PC-9 (cell line): ENCODE measurements at regions not wholly inside any gene's neighbourhood (a gene's known extent, or its start where the extent isn't known, plus 50 kb on each side); places are given as distances from the start of the nearest gene placed in this dataset.

Experiments used
- BruUV-seq: library from RNA; stranded (reverse); fragments of 400-500 nt; replicated peaks from 2 replicates; lab custom pipeline; 2021; lab: Mats Ljungman, UMichigan
- CTCF ChIA-PET: fragments of 300-600 bp; sonication (Branson Sonifier 250); formaldehyde crosslinking; loops from one replicate; lab custom pipeline; 2022; ENCODE audit warnings: antibody characterized with exemption; lab: Charles Lee
- POLR2A ChIA-PET: fragments of 300-600 bp; sonication (Branson Sonifier 250); formaldehyde crosslinking; loops from one replicate; lab custom pipeline; 2022; ENCODE audit warnings: antibody characterized with exemption; ENCODE audit not compliant: unreplicated experiment; lab: Charles Lee
- DNase-seq, 2 experiments: peaks; one replicate each; pipeline versions ENCODE4 v3.0.0 to v3.0.0-alpha.2; 2015 to 2022; ENCODE audit warnings: mixed read lengths in 1 of 2
- H2AFZ ChIP-seq: fragments of 200-600 bp; sonication (generic); 2 replicates; pipeline ENCODE4 v1.8.1; 2017; ENCODE audit warnings: antibody characterized with exemption
- H3F3A ChIP-seq: fragments of 200-600 bp; sonication (generic); 2 replicates; pipeline ENCODE4 v1.8.1; 2017; ENCODE audit warnings: antibody characterized with exemption, mild to moderate bottlenecking, low read depth; ENCODE audit not compliant: insufficient read depth
- H3K27ac ChIP-seq: fragments of 200-600 bp; sonication (generic); 2 replicates; pipeline ENCODE4 v1.6.1; 2016; ENCODE audit warnings: mixed run types
- H3K27me3 ChIP-seq: fragments of 200-600 bp; sonication (generic); 2 replicates; pipeline ENCODE4 v1.6.1; 2016; ENCODE audit warnings: low read depth, mixed run types; ENCODE audit not compliant: insufficient read depth
- H3K36me3 ChIP-seq: fragments of 200-600 bp; sonication (generic); 2 replicates; pipeline ENCODE4 v1.6.1; 2016; ENCODE audit warnings: low read depth, mixed run types
- H3K4me1 ChIP-seq: fragments of 200-600 bp; sonication (generic); replicated peaks from 2 replicates; pipeline ENCODE4 v1.6.1; 2016; ENCODE audit warnings: mixed run types; ENCODE audit not compliant: insufficient read depth
- H3K4me2 ChIP-seq: fragments of 200-600 bp; sonication (generic); 2 replicates; pipeline ENCODE4 v1.6.1; 2017; ENCODE audit warnings: mixed run types
- H3K4me3 ChIP-seq: fragments of 200-600 bp; sonication (generic); 2 replicates; pipeline ENCODE4 v1.6.1; 2016; ENCODE audit warnings: mixed run types
- H3K79me2 ChIP-seq: fragments of 200-600 bp; sonication (generic); 2 replicates; pipeline ENCODE4 v1.6.1; 2017; ENCODE audit warnings: low read depth, mixed run types
- H3K9me2 ChIP-seq: fragments of 200-600 bp; sonication (generic); 2 replicates; pipeline ENCODE4 v1.8.1; 2017; ENCODE audit warnings: mild to moderate bottlenecking; ENCODE audit not compliant: insufficient read depth
- H3K9me3 ChIP-seq: fragments of 200-600 bp; sonication (generic); 2 replicates; pipeline ENCODE4 v1.8.1; 2016; ENCODE audit warnings: low read depth; ENCODE audit not compliant: insufficient read depth
- H4K20me1 ChIP-seq: fragments of 200-600 bp; sonication (generic); 2 replicates; pipeline ENCODE4 v1.8.1; 2017; ENCODE audit not compliant: insufficient read depth
- EZH2 ChIP-seq: fragments of 200-600 bp; sonication (generic); IDR thresholded peaks from 2 replicates; pipeline ENCODE4 v1.8.0; 2017; ENCODE audit warnings: antibody characterized with exemption, low read depth
- intact Hi-C: fragments of 100-400 bp; cut with micrococcal nuclease; formaldehyde crosslinking; loops from one replicate; pipeline ENCODE4 v1.10.0; 2022; ENCODE audit not compliant: unreplicated experiment
- TF ChIP-seq, protein P1 (sequence below): fragments of 200-600 bp; sonication (generic); conservative IDR thresholded peaks from 2 replicates; pipeline ENCODE4 v1.6.1; 2017; ENCODE audit warnings: mixed run types, antibody characterized with exemption, mild to moderate bottlenecking, moderate library complexity

DNA sequence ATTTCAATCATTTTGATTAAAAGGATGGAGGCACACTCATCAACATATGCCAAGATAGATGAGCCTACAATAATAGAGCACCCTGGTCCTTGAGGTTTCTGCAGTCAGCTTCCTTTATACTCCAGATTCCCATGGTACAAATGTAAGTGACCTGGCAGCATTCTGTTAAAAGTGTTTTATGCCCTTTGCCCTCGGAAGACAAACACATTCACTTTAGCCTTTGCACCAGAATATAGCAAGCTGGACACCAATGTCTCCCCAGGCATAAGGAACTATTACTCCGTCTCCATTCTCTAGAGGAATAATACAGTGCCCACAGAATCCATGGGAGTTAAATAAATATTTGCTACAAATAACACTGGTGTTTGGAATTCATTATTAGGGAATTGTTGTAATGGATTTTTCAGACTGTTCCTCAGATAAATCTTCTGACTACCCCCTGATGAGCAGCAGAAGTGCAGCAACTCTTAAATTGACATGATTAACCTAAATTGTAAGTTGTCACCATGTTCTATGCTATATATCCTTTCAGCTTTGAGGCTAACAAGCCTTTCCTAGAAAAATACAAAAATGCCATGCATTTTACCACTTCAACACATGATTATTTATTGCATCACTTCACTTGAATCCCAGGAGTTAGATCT is 340.2 kb downstream of the TBC1D32 start:
- TF ChIP-seq, protein P1, sequence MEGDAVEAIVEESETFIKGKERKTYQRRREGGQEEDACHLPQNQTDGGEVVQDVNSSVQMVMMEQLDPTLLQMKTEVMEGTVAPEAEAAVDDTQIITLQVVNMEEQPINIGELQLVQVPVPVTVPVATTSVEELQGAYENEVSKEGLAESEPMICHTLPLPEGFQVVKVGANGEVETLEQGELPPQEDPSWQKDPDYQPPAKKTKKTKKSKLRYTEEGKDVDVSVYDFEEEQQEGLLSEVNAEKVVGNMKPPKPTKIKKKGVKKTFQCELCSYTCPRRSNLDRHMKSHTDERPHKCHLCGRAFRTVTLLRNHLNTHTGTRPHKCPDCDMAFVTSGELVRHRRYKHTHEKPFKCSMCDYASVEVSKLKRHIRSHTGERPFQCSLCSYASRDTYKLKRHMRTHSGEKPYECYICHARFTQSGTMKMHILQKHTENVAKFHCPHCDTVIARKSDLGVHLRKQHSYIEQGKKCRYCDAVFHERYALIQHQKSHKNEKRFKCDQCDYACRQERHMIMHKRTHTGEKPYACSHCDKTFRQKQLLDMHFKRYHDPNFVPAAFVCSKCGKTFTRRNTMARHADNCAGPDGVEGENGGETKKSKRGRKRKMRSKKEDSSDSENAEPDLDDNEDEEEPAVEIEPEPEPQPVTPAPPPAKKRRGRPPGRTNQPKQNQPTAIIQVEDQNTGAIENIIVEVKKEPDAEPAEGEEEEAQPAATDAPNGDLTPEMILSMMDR = no peak
- TF ChIP-seq EZH2 = no peak
- no peaks in the 10 kb centered on the region for H3K79me2 ChIP-seq
- no peaks in the 10 kb centered on the region for H3F3A ChIP-seq
- no peak overlapping the region for H3K27ac ChIP-seq
- no peaks in the 10 kb centered on the region for H3K36me3 ChIP-seq
- BruUV-seq = no TSS peak
- H4K20me1 ChIP-seq = no peaks in the 10 kb centered on the region
- no peaks in the 10 kb centered on the region for H3K27me3 ChIP-seq
- ChIA-PET POLR2A (no interaction called here), CTCF (no interaction called here)
- intact Hi-C loops = no loop called here
- no peak overlapping the region for H3K4me3 ChIP-seq
- H3K9me3 ChIP-seq = no peaks in the 10 kb centered on the region
- no peak overlapping the region for H2AFZ ChIP-seq
- H3K4me1 ChIP-seq = no peaks in the 10 kb centered on the region
- no peak for DNase-seq
- H3K9me2 ChIP-seq = peaks cover 4% of the 10 kb centered on the region; the same call in 1 of the 2 replicates
- no peak overlapping the region for H3K4me2 ChIP-seq

DNA sequence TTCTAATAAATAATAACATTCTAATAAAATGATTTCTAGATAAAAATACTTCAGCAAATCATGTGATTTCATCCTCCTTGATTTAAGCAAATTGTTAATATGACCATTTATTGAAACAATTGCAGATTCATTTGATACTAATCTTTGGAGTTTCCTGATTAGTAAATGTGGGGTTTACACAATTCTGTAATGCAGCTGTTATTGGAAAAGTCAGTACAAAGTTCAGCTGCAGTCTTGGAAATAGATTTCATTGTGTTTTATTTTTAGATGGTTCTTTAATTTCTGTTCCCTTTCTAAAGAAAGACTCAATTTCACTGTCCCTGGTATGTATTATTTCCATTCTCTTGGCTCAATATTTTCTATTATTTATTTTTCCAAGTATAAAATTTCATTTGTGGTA is 342.0 kb downstream of the TBC1D32 start:
- Histone ChIP-seq H3K27ac (no peak overlapping the region), H3K4me1 (no peaks in the 10 kb centered on the region), H3K27me3 (no peaks in the 10 kb centered on the region), H3K9me3 (no peaks in the 10 kb centered on the region), H3K79me2 (no peaks in the 10 kb centered on the region), H3F3A (no peaks in the 10 kb centered on the region), H3K4me2 (no peak overlapping the region), H3K4me3 (no peak overlapping the region), H4K20me1 (no peaks in the 10 kb centered on the region), H3K36me3 (no peaks in the 10 kb centered on the region), H3K9me2 (0 out of 2 replicates have a peak, but pooled peaks cover 4% of the 10 kb centered on the region), H2AFZ (no peak overlapping the region)
- no peak for TF ChIP-seq EZH2
- TF ChIP-seq, protein P1 = no peak
- ChIA-PET CTCF (no interaction called here), POLR2A (no interaction called here)
- intact Hi-C loops = no loop called here
- DNase-seq = no peak
- no TSS peak for BruUV-seq

DNA sequence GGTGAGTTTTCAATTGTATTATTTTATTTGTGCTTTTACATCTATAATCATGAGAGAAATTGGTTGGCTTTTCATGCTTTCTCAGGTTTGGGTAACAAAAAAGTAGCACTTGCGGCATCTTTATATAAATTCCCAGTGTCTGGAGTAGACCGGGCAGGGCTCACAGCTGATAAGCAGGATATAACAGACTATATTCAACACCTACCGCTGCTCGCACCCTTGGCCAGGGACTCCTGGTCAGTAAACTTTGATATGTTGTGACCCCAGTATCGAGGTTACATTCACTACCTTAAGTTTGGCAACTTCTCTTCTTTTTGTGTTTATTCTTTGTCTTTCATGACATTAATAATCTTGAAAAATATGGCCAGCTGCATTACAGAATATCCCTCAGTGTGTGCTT is 343.4 kb downstream of the TBC1D32 start:
- DNase-seq = no peak
- Histone ChIP-seq H3K4me3 (no peak overlapping the region), H3K4me1 (no peaks in the 10 kb centered on the region), H4K20me1 (no peaks in the 10 kb centered on the region), H3K27ac (no peak overlapping the region), H3K36me3 (no peaks in the 10 kb centered on the region), H3F3A (no peaks in the 10 kb centered on the region), H2AFZ (no peak overlapping the region), H3K4me2 (no peak overlapping the region), H3K9me2 (0 out of 2 replicates have a peak, but pooled peaks cover 4% of the 10 kb centered on the region), H3K27me3 (no peaks in the 10 kb centered on the region), H3K9me3 (no peaks in the 10 kb centered on the region), H3K79me2 (no peaks in the 10 kb centered on the region)
- intact Hi-C loops = no loop called here
- ChIA-PET CTCF (no interaction called here), POLR2A (no interaction called here)
- no peak for TF ChIP-seq EZH2
- BruUV-seq = no TSS peak

DNA sequence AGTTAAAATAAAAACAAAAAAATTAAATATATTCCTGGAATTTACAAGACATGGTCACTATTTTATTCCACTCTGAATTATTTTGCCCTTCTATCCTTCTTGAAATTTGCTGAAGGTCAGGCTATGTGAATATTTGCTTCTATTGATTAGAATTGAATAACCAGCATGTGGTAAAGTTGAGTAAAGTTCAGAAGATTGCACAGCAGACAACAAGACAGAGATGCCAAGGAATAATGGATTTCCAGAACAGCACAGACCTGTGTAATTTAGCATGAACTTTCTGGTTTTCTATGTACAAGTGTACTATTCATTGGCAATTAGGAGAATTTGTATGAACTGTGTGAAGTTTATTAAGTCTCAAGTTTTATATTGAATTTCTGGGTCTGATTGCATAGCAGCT is 352.4 kb downstream of the TBC1D32 start:
- Histone ChIP-seq H3K79me2 (no peaks in the 10 kb centered on the region), H2AFZ (no peak overlapping the region), H3K9me2 (no peaks in the 10 kb centered on the region), H3K27ac (no peak overlapping the region), H3K36me3 (no peaks in the 10 kb centered on the region), H3K4me2 (no peak overlapping the region), H3K9me3 (no peaks in the 10 kb centered on the region), H3K4me1 (no peaks in the 10 kb centered on the region), H3K27me3 (no peaks in the 10 kb centered on the region), H3F3A (no peaks in the 10 kb centered on the region), H4K20me1 (no peaks in the 10 kb centered on the region), H3K4me3 (no peak overlapping the region)
- TF ChIP-seq, protein P1 = no peak
- no peak for TF ChIP-seq EZH2
- intact Hi-C loops = no loop called here
- no peak for DNase-seq
- ChIA-PET POLR2A (no interaction called here), CTCF (no interaction called here)
- no TSS peak for BruUV-seq
